Skeletal muscle tissue (tissue), 3 donors: ENCODE measurements at regions not wholly inside any gene's neighbourhood (a gene's known extent, or its start where the extent isn't known, plus 50 kb on each side); places are given as distances from the start of the nearest gene placed in this dataset.
"Not testable (repeated sequence)": the region's sequence is repeated elsewhere in the genome, so short reads cannot be mapped to it uniquely, and the experiment has no call there.

ENCODE experiments used
- H3K27ac ChIP-seq: one replicate; pipeline ENCODE4 v1.7.0; 2013; ENCODE audit warnings: mild to moderate bottlenecking, low read depth, low read length, inconsistent platforms
- H3K27me3 ChIP-seq, 3 donors: one replicate each; pipeline ENCODE4 v1.7.0; 2013; ENCODE audit warnings: low read length in 3 of 3; ENCODE audit not compliant: control insufficient read depth in 3 of 3, insufficient read depth in 3 of 3
- H3K36me3 ChIP-seq, 3 donors: one replicate each; pipeline ENCODE4 v1.7.0; 2013; ENCODE audit warnings: low read length in 3 of 3; ENCODE audit not compliant: control insufficient read depth in 3 of 3, insufficient read depth in 3 of 3
- H3K4me1 ChIP-seq, 3 donors: one replicate each; pipeline ENCODE4 v1.7.0; 2013; ENCODE audit warnings: low read length in 3 of 3, mild to moderate bottlenecking in 3 of 3; ENCODE audit not compliant: control insufficient read depth in 3 of 3, insufficient read depth in 3 of 3
- H3K4me3 ChIP-seq, 3 donors: one replicate each; pipeline ENCODE4 v1.7.0; 2013; ENCODE audit warnings: low read length in 3 of 3
- H3K9ac ChIP-seq, 3 donors: one replicate each; pipeline ENCODE4 v1.7.0; 2013; ENCODE audit warnings: low read length in 3 of 3, mild to moderate bottlenecking in 3 of 3, moderate library complexity in 2 of 3, low read depth in 1 of 3
- H3K9me3 ChIP-seq, 3 donors: one replicate each; pipeline ENCODE4 v1.7.0; 2013; ENCODE audit warnings: low read length in 3 of 3; ENCODE audit not compliant: control insufficient read depth in 3 of 3
- donor health status: Osteomylitis.

- Histone ChIP-seq H3K27ac (no peak overlapping the region), H3K9ac (no peak overlapping the region), H3K27me3 (no peaks in the 10 kb centered on the region), H3K9me3 (no peaks in the 10 kb centered on the region), H3K4me1 (no peaks in the 10 kb centered on the region), H3K4me3 (no peak overlapping the region), H3K36me3 (no peaks in the 10 kb centered on the region)
Observed at GRCh38 chr11:21976210-21976609, 216.7 kb upstream of the ANO5 start.

- no peak overlapping the region for H3K27ac ChIP-seq
- no peaks in the 10 kb centered on the region for H3K9me3 ChIP-seq
- no peaks in the 10 kb centered on the region for H3K36me3 ChIP-seq
- H3K27me3 ChIP-seq: no peaks in the 10 kb centered on the region
- no peaks in the 10 kb centered on the region for H3K4me1 ChIP-seq
- H3K4me3 ChIP-seq: no peak overlapping the region
- H3K9ac ChIP-seq: no peak overlapping the region
Observed at GRCh38 chr11:21983431-21983830, 209.5 kb upstream of the ANO5 start.

- Histone ChIP-seq H3K27me3 (no peaks in the 10 kb centered on the region), H3K36me3 (no peaks in the 10 kb centered on the region), H3K9me3 (no peaks in the 10 kb centered on the region), H3K9ac (no peak overlapping the region), H3K4me3 (no peak overlapping the region), H3K4me1 (no peaks in the 10 kb centered on the region), H3K27ac (no peak overlapping the region)
Observed at GRCh38 chr11:21986361-21986760, 206.5 kb upstream of the ANO5 start.

GRCh38 chr11:21987261-21987660 is 205.6 kb upstream of the ANO5 start:
- Histone ChIP-seq H3K4me1 (no peaks in the 10 kb centered on the region), H3K27ac (no peak overlapping the region), H3K9ac (no peak overlapping the region), H3K27me3 (no peaks in the 10 kb centered on the region), H3K4me3 (no peak overlapping the region), H3K9me3 (no peaks in the 10 kb centered on the region), H3K36me3 (no peaks in the 10 kb centered on the region)

- Histone ChIP-seq H3K4me3 (no peak overlapping the region), H3K4me1 (no peaks in the 10 kb centered on the region), H3K36me3 (no peaks in the 10 kb centered on the region), H3K9ac (no peak overlapping the region), H3K27me3 (no peaks in the 10 kb centered on the region), H3K9me3 (no peaks in the 10 kb centered on the region), H3K27ac (no peak overlapping the region)
Observed at GRCh38 chr11:21988477-21988876, 204.4 kb upstream of the ANO5 start.

GRCh38 chr11:22001803-22002202 is 191.1 kb upstream of the ANO5 start:
- not testable (repeated sequence) for H3K4me1 ChIP-seq, H3K9me3 ChIP-seq, H3K27ac ChIP-seq, H3K36me3 ChIP-seq, H3K27me3 ChIP-seq, H3K4me3 ChIP-seq, H3K9ac ChIP-seq

GRCh38 chr11:22006901-22007300 is 186.0 kb upstream of the ANO5 start:
- no peaks in the 10 kb centered on the region for H3K4me1 ChIP-seq
- H3K9me3 ChIP-seq: no peaks in the 10 kb centered on the region
- H3K36me3 ChIP-seq: no peaks in the 10 kb centered on the region
- no peaks in the 10 kb centered on the region for H3K27me3 ChIP-seq
- no peak overlapping the region for H3K4me3 ChIP-seq
- H3K27ac ChIP-seq: no peak overlapping the region
- H3K9ac ChIP-seq: no peak overlapping the region

GRCh38 chr11:22031791-22032190 is 161.1 kb upstream of the ANO5 start:
- Histone ChIP-seq H3K27me3 (no peaks in the 10 kb centered on the region), H3K9ac (no peak overlapping the region), H3K4me1 (no peaks in the 10 kb centered on the region), H3K27ac (no peak overlapping the region), H3K4me3 (no peak overlapping the region), H3K36me3 (no peaks in the 10 kb centered on the region), H3K9me3 (no peaks in the 10 kb centered on the region)

- H3K36me3 ChIP-seq: no peaks in the 10 kb centered on the region
- H3K4me1 ChIP-seq: no peaks in the 10 kb centered on the region
- H3K27ac ChIP-seq: no peak overlapping the region
- no peaks in the 10 kb centered on the region for H3K27me3 ChIP-seq
- no peak overlapping the region for H3K4me3 ChIP-seq
- no peak overlapping the region for H3K9ac ChIP-seq
- H3K9me3 ChIP-seq: no peaks in the 10 kb centered on the region
Observed at GRCh38 chr11:22037505-22037904, 155.4 kb upstream of the ANO5 start.

- Histone ChIP-seq H3K36me3 (no peaks in the 10 kb centered on the region), H3K27me3 (no peaks in the 10 kb centered on the region), H3K4me3 (no peak overlapping the region), H3K9me3 (no peaks in the 10 kb centered on the region), H3K4me1 (no peaks in the 10 kb centered on the region), H3K9ac (no peak overlapping the region), H3K27ac (no peak overlapping the region)
Observed at GRCh38 chr11:22041039-22041438, 151.8 kb upstream of the ANO5 start.

GRCh38 chr11:22042081-22042480 is 150.8 kb upstream of the ANO5 start:
- Histone ChIP-seq H3K9me3 (no peaks in the 10 kb centered on the region), H3K4me3 (no peak overlapping the region), H3K4me1 (no peaks in the 10 kb centered on the region), H3K27ac (no peak overlapping the region), H3K27me3 (no peaks in the 10 kb centered on the region), H3K36me3 (no peaks in the 10 kb centered on the region), H3K9ac (no peak overlapping the region)
